ENCODE measurements at regions not wholly inside any gene's neighbourhood (a gene's known extent, or its start where the extent isn't known, plus 50 kb on each side); places are given as distances from the start of the nearest gene placed in this dataset.
A peak's percentile ranks its signal among the peaks of the same experiment; 100 is the strongest.
"Not testable (repeated sequence)": the region's sequence is repeated elsewhere in the genome, so short reads cannot be mapped to it uniquely, and the experiment has no call there.

- DNase-seq (ENCODE audit: low read depth), result not testable (repeated sequence)
Observed at GRCh38 chr9:62798884-62799850, 1609.3 kb downstream of the SPATA31A7 start.

- DNase-seq (ENCODE audit: low read depth), result not testable (repeated sequence)
Observed at GRCh38 chr9:62799851-62800371, 1610.1 kb downstream of the SPATA31A7 start.

GRCh38 chr9:62800451-62801371 is 1610.9 kb downstream of the SPATA31A7 start:
- DNase-seq (ENCODE audit: low read depth), result not testable (repeated sequence)

GRCh38 chr9:62801372-62801811 is 1611.6 kb downstream of the SPATA31A7 start:
- DNase-seq (ENCODE audit: low read depth), result not testable (repeated sequence)

- peak; percentile 72 for DNase-seq (ENCODE audit: low read depth)
Observed at GRCh38 chr9:62801961-62802718, 1612.3 kb downstream of the SPATA31A7 start.

GRCh38 chr9:62802719-62803079 is 1612.9 kb downstream of the SPATA31A7 start:
- not testable (repeated sequence) for DNase-seq (ENCODE audit: low read depth)

- not testable (repeated sequence) for DNase-seq (ENCODE audit: low read depth)
Observed at GRCh38 chr9:62803099-62803498, 1613.3 kb downstream of the SPATA31A7 start.

GRCh38 chr9:62804314-62804713 is 1614.5 kb downstream of the SPATA31A7 start:
- DNase-seq (ENCODE audit: low read depth), result not testable (repeated sequence)

- not testable (repeated sequence) for DNase-seq (ENCODE audit: low read depth)
Observed at GRCh38 chr9:62807424-62807823, 1617.6 kb downstream of the SPATA31A7 start.

GRCh38 chr9:62808081-62808480 is 1618.2 kb downstream of the SPATA31A7 start:
- DNase-seq (ENCODE audit: low read depth), result not testable (repeated sequence)

GRCh38 chr9:62810318-62810717 is 1620.5 kb downstream of the SPATA31A7 start:
- not testable (repeated sequence) for DNase-seq (ENCODE audit: low read depth)

GRCh38 chr9:62810811-62811315 is 1621.0 kb downstream of the SPATA31A7 start:
- not testable (repeated sequence) for DNase-seq (ENCODE audit: low read depth)

GRCh38 chr9:62815436-62815835 is 1625.6 kb downstream of the SPATA31A7 start:
- not testable (repeated sequence) for DNase-seq (ENCODE audit: low read depth)

GRCh38 chr9:62816331-62816730 is 1626.5 kb downstream of the SPATA31A7 start:
- DNase-seq (ENCODE audit: low read depth), result not testable (repeated sequence)

GRCh38 chr9:62817214-62817613 is 1627.4 kb downstream of the SPATA31A7 start:
- DNase-seq (ENCODE audit: low read depth), result not testable (repeated sequence)

- DNase-seq (ENCODE audit: low read depth), result not testable (repeated sequence)
Observed at GRCh38 chr9:62822185-62822584, 1632.3 kb downstream of the SPATA31A7 start.

- not testable (repeated sequence) for DNase-seq (ENCODE audit: low read depth)
Observed at GRCh38 chr9:62827957-62828907, 1638.4 kb downstream of the SPATA31A7 start.

GRCh38 chr9:62830829-62831459 is 1641.1 kb downstream of the SPATA31A7 start:
- DNase-seq (ENCODE audit: low read depth), result not testable (repeated sequence)

Measured in stimulated activated CD8-positive, alpha-beta memory T cell treated with anti-CD3 and anti-CD28 coated beads, Interleukin-12 subunit alpha, Interleukin-12 subunit beta, amount 100 ng/mL, for 4 hours (primary cell).